IPS DF 6.9 (cell line): ENCODE measurements at regions not wholly inside any gene's neighbourhood (a gene's known extent, or its start where the extent isn't known, plus 50 kb on each side); places are given as distances from the start of the nearest gene placed in this dataset.

Experiments
- DNase-seq: peaks from one replicate; pipeline ENCODE4 v3.0.0-alpha.2; 2013; ENCODE audit warnings: low read depth, low spot score
- H3K27ac ChIP-seq: one replicate; pipeline ENCODE4 v1.5.1; 2013; ENCODE audit warnings: low read length, control low read depth
- H3K27me3 ChIP-seq: 2 replicates; pipeline ENCODE4 v1.6.1; 2013; ENCODE audit warnings: mild to moderate bottlenecking, low read length; ENCODE audit not compliant: control insufficient read depth, insufficient read depth
- H3K36me3 ChIP-seq: 2 replicates; pipeline ENCODE4 v1.6.1; 2013; ENCODE audit warnings: low read length; ENCODE audit not compliant: control insufficient read depth, insufficient read depth
- H3K4me1 ChIP-seq: 2 replicates; pipeline ENCODE4 v1.6.1; 2013; ENCODE audit warnings: low read length; ENCODE audit not compliant: control insufficient read depth, insufficient read depth
- H3K4me3 ChIP-seq: 2 replicates; pipeline ENCODE4 v1.5.1; 2013; ENCODE audit warnings: mild to moderate bottlenecking, low read length
- H3K9me3 ChIP-seq: 2 replicates; pipeline ENCODE4 v1.6.1; 2013; ENCODE audit warnings: low read length, inconsistent platforms; ENCODE audit not compliant: control insufficient read depth, insufficient read depth
- WGBS: extraction: QIAGEN DNeasy Blood & Tissue Kit; methylation state at CpG from one replicate; pipeline ENCODE4 v1.1.7; 2013; ENCODE audit warnings: mixed read lengths, missing lambda C conversion rate; ENCODE audit not compliant: insufficient read length, insufficient coverage; 5-methylcytosine and 5-hydroxymethylcytosine counted together

- no peak for DNase-seq
- H3K4me3 ChIP-seq = no peak overlapping the region
- H3K27me3 ChIP-seq = no peaks in the 10 kb centered on the region
- no peaks in the 10 kb centered on the region for H3K9me3 ChIP-seq
- no peak overlapping the region for H3K27ac ChIP-seq
- no CpG with 5 or more reads among the region's 4 CpGs for WGBS
- H3K4me1 ChIP-seq = no peaks in the 10 kb centered on the region
- no peaks in the 10 kb centered on the region for H3K36me3 ChIP-seq
Measured at GRCh38 chr2:136207030-136207623, 89.2 kb upstream of the CXCR4 start.

- no peaks in the 10 kb centered on the region for H3K27me3 ChIP-seq
- no peak for DNase-seq
- no peak overlapping the region for H3K27ac ChIP-seq
- H3K4me3 ChIP-seq = no peak overlapping the region
- WGBS = no CpG with 5 or more reads among the region's 7 CpGs
- H3K9me3 ChIP-seq = no peaks in the 10 kb centered on the region
- H3K4me1 ChIP-seq = no peaks in the 10 kb centered on the region
- no peaks in the 10 kb centered on the region for H3K36me3 ChIP-seq
Measured at GRCh38 chr2:136206613-136207012, 88.7 kb upstream of the CXCR4 start.

- Histone ChIP-seq H3K4me3 (no peak overlapping the region), H3K27ac (no peak overlapping the region), H3K27me3 (no peaks in the 10 kb centered on the region), H3K36me3 (no peaks in the 10 kb centered on the region), H3K9me3 (no peaks in the 10 kb centered on the region), H3K4me1 (no peaks in the 10 kb centered on the region)
- DNase-seq = no peak
- no CpG with 5 or more reads among the region's 3 CpGs for WGBS
Measured at GRCh38 chr2:136205615-136206014, 87.7 kb upstream of the CXCR4 start.

- no CpG with 5 or more reads among the region's 1 CpG for WGBS
- Histone ChIP-seq H3K4me1 (no peaks in the 10 kb centered on the region), H3K36me3 (no peaks in the 10 kb centered on the region), H3K27me3 (no peaks in the 10 kb centered on the region), H3K27ac (no peak overlapping the region), H3K4me3 (no peak overlapping the region), H3K9me3 (no peaks in the 10 kb centered on the region)
- DNase-seq = no peak
Measured at GRCh38 chr2:136204971-136205370, 87.0 kb upstream of the CXCR4 start.

- DNase-seq = no peak
- Histone ChIP-seq H3K27ac (no peak overlapping the region), H3K9me3 (no peaks in the 10 kb centered on the region), H3K4me1 (no peaks in the 10 kb centered on the region; the same call in 1 of the 2 replicates), H3K36me3 (no peaks in the 10 kb centered on the region), H3K27me3 (no peaks in the 10 kb centered on the region), H3K4me3 (no peak overlapping the region)
- WGBS = no CpG with 5 or more reads among the region's 1 CpG
Measured at GRCh38 chr2:136195226-136195625, 77.3 kb upstream of the CXCR4 start.

- no peak overlapping the region for H3K4me3 ChIP-seq
- H3K27ac ChIP-seq = no peak overlapping the region
- H3K36me3 ChIP-seq = no peaks in the 10 kb centered on the region
- WGBS = no CpG with 5 or more reads among the region's 4 CpGs
- H3K4me1 ChIP-seq = no peaks in the 10 kb centered on the region; the same call in 1 of the 2 replicates
- DNase-seq = no peak
- H3K27me3 ChIP-seq = no peaks in the 10 kb centered on the region
- no peaks in the 10 kb centered on the region for H3K9me3 ChIP-seq
Measured at GRCh38 chr2:136191041-136191440, 73.1 kb upstream of the CXCR4 start.

- Histone ChIP-seq H3K27me3 (no peaks in the 10 kb centered on the region), H3K36me3 (no peaks in the 10 kb centered on the region), H3K4me1 (no peaks in the 10 kb centered on the region; the same call in 1 of the 2 replicates), H3K9me3 (no peaks in the 10 kb centered on the region), H3K27ac (no peak overlapping the region), H3K4me3 (no peak overlapping the region)
- no CpG with 5 or more reads among the region's 5 CpGs for WGBS
- no peak for DNase-seq
Measured at GRCh38 chr2:136189221-136189782, 71.4 kb upstream of the CXCR4 start.

GRCh38 chr2:136188086-136188485 is 70.1 kb upstream of the CXCR4 start:
- Histone ChIP-seq H3K9me3 (no peaks in the 10 kb centered on the region), H3K4me3 (no peak overlapping the region), H3K4me1 (no peaks in the 10 kb centered on the region; the same call in 1 of the 2 replicates), H3K36me3 (no peaks in the 10 kb centered on the region), H3K27ac (no peak overlapping the region), H3K27me3 (no peaks in the 10 kb centered on the region)
- no CpG with 5 or more reads among the region's 3 CpGs for WGBS
- DNase-seq = no peak

- no peak overlapping the region for H3K4me3 ChIP-seq
- H3K36me3 ChIP-seq = no peaks in the 10 kb centered on the region
- no peak overlapping the region for H3K27ac ChIP-seq
- H3K9me3 ChIP-seq = no peaks in the 10 kb centered on the region
- H3K4me1 ChIP-seq = no peaks in the 10 kb centered on the region
- WGBS = no CpG with 5 or more reads among the region's 4 CpGs
- no peak for DNase-seq
- H3K27me3 ChIP-seq = no peaks in the 10 kb centered on the region
Measured at GRCh38 chr2:136185981-136186776, 68.2 kb upstream of the CXCR4 start.

- no peak for DNase-seq
- no peaks in the 10 kb centered on the region for H3K27me3 ChIP-seq
- H3K27ac ChIP-seq = no peak overlapping the region
- H3K36me3 ChIP-seq = no peaks in the 10 kb centered on the region
- WGBS = no CpG with 5 or more reads among the region's 3 CpGs
- H3K4me3 ChIP-seq = no peak overlapping the region
- no peaks in the 10 kb centered on the region for H3K4me1 ChIP-seq
- H3K9me3 ChIP-seq = no peaks in the 10 kb centered on the region
Measured at GRCh38 chr2:136183097-136183496, 65.1 kb upstream of the CXCR4 start.
